ENCODE measurements at regions not wholly inside any gene's neighbourhood (a gene's known extent, or its start where the extent isn't known, plus 50 kb on each side); places are given as distances from the start of the nearest gene placed in this dataset.
"Not testable (repeated sequence)": the region's sequence is repeated elsewhere in the genome, so short reads cannot be mapped to it uniquely, and the experiment has no call there.

GRCh38 chr14:35174342-35174741 lies 52.0 kb downstream of the PRORP start:
- in situ Hi-C loops (cut with HindIII; ENCODE audit: low sequenced_read_pairs), result no loop called here

- in situ Hi-C loops (cut with HindIII; ENCODE audit: low sequenced_read_pairs), result no loop called here
Measured at GRCh38 chr14:35180179-35180578, 57.8 kb downstream of the PRORP start.

DNA sequence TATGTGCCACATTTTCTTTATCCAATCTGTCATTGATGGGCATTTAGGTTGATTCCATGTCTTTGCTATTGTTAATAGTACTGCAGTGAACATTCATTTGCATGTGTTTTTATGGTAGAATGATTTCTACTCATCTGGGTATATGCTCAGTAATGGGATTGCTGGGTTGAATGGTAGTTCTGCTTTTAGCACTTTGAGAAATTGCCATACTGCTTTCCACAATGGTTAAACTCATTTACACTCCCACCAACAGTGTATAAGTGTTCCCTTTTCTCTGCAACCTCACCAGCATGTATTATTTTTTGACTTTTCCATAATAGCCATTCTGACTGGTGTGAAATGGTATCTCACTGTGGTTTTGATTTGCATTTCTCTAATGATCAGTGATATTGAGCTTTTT lies 62.5 kb downstream of the PRORP start:
- in situ Hi-C loops (cut with HindIII; ENCODE audit: low sequenced_read_pairs), result not testable (repeated sequence)

DNA sequence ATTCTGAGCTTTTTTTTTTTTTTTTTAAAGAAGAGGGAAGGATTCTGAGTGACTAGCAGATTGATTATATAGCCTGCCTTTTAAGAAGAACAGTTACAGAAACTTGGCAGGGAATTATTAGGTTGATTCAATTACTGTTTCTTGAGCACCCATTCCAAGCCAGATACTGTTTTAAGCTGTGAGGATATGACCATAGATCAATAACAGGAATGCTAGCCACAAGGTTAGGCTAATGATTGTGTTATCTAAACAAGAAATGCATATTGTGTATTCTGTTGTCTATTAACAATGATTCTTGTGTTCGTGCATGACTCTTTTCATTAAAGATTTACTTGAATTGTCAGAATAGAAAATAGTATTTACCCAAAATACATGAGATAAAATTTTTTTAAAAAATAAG lies 67.1 kb downstream of the PRORP start:
- in situ Hi-C loops (cut with HindIII; ENCODE audit: low sequenced_read_pairs), result no loop called here

DNA sequence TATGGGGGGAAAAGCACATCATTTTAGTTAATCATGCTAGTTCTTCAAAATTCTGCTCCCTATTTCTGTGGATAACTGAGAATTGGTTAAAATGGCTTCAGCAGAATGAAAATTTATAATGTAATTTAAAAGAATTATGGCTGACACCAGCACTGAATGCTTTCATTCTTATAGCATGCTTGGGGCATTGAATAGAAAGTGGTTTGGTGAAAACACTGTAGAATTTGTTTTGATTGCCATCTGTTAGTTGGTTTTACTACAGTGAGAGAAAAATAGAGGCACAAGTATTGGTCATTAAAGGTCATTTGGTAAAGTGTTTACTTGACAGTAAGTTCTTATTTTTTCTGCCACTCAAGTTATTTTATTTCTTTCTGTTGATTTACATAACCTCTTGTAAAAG lies 70.8 kb downstream of the PRORP start:
- in situ Hi-C loops (cut with HindIII; ENCODE audit: low sequenced_read_pairs), result no loop called here

- in situ Hi-C loops (cut with HindIII; ENCODE audit: low sequenced_read_pairs), result not testable (repeated sequence)
Measured at GRCh38 chr14:35194183-35194582, 71.8 kb downstream of the PRORP start.

GRCh38 chr14:35196571-35196970 lies 74.2 kb downstream of the PRORP start:
- in situ Hi-C loops (cut with HindIII; ENCODE audit: low sequenced_read_pairs), result loop anchor here (5.0 kb wide), 1 partner anchor 51 kb away; no protein-coding TSS in a partner anchor

- in situ Hi-C loops (cut with HindIII; ENCODE audit: low sequenced_read_pairs), result loop anchor here (5.0 kb wide), 1 partner anchor 50 kb away; no protein-coding TSS in a partner anchor
Measured at GRCh38 chr14:35197015-35197414, 74.7 kb downstream of the PRORP start.

DNA sequence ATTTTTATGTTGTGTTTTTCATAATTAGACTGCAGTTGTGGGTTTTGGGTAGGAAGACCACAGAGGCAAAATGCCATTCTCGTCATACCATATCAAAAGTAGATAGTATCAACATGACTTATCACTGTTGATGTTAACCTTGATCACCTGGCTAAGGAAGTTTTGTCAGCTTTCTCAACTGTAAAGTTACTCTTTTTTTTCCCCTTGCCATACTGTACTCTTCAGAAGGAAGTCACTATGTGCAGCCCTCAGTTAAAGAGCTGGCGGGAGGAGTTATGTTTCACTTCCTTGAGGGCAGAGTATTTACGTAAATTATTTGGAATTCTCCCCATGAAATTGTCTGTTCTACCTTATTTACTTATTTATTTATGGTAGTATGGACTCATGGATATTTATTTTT lies 78.7 kb downstream of the PRORP start:
- in situ Hi-C loops (cut with HindIII; ENCODE audit: low sequenced_read_pairs), result no loop called here

DNA sequence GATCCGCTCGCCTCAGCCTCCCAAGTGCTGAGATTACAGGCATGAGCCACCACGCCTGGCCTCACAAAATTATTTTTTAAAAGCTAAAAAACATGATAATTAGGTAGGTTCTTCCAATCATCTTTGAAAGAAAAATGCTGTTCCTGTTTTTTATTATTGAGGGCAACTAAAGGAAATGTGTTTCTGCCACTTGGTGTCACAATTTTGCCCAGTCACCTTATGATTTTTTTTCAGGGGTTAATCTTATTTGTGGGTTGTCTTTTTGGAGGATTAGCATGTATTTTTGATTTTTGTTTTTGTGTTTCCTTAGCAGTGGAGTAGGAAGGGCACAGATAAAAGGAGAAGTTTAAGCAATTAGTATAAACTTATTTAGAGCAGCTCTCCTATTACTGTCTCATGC lies 79.8 kb downstream of the PRORP start:
- in situ Hi-C loops (cut with HindIII; ENCODE audit: low sequenced_read_pairs), result no loop called here

DNA sequence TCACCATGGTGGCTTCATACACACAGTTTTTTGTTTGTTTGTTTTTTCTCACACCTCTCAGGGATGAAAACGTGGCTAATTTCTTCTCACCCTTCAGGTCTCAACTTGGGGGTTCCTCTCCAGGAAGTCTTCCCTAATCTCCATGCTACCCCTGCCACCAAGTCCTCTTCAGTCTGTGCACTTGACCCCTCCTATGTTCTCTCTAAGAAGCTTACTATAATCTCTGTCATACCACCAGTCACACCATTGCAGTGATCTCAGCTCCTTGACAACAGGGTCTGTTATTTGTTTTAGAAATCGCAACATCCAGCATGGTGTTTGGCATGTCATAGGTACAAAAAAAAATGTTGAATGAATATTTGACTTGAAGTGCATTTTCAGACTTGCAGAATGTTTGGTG lies 83.4 kb downstream of the PRORP start:
- in situ Hi-C loops (cut with HindIII; ENCODE audit: low sequenced_read_pairs), result no loop called here

DNA sequence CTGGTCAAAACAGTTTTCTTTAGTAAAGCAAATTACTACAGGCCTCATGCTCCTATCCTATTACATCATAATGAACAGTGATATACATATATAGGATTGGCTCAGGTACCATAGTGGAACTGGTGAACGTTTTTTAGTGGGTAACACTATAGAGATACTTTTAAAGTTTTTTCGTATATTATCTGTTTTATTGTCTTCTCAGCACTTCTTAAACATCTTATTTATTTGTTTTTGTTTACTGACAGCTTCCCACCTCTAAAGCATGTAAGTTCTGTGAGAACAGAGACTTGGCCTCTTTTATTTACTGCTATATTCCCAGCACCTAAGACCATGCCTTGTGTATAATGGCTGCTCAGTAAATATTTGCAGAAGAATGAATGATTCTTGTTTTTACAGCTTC lies 81.1 kb upstream of the PSMA6 start:
- in situ Hi-C loops (cut with HindIII; ENCODE audit: low sequenced_read_pairs), result no loop called here

DNA sequence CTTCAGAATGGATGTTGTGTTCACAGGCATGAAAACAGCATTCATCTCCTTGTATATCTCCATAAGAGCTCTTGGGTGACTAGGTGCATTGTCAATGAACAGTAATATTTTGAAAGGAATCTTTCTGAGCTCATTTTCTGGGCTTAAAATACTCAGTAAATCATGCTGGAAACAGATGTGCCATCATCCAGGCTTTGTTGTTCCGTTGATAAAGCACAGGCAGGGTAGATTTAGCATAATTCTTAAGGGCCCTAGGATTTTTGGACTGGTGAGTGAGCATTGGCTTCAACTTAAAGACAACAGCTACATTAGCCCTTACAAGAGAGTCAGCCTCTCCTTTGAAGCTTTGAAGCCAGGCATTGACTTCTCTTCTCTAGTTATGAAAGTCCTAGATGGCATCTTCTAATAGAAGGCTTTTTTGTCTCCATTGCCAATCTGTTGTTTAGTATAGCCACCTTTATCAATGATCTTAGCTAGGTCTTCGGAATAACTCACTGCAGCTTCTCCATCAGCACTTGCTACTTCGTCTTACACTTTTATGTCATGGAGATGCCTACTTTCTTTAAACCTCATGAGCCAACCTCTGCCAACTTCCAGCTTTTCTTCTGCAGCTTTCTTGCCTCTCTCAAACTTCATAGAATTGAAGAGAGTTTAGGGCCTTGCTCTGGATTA lies 79.6 kb upstream of the PSMA6 start:
- in situ Hi-C loops (cut with HindIII; ENCODE audit: low sequenced_read_pairs), result no loop called here

DNA sequence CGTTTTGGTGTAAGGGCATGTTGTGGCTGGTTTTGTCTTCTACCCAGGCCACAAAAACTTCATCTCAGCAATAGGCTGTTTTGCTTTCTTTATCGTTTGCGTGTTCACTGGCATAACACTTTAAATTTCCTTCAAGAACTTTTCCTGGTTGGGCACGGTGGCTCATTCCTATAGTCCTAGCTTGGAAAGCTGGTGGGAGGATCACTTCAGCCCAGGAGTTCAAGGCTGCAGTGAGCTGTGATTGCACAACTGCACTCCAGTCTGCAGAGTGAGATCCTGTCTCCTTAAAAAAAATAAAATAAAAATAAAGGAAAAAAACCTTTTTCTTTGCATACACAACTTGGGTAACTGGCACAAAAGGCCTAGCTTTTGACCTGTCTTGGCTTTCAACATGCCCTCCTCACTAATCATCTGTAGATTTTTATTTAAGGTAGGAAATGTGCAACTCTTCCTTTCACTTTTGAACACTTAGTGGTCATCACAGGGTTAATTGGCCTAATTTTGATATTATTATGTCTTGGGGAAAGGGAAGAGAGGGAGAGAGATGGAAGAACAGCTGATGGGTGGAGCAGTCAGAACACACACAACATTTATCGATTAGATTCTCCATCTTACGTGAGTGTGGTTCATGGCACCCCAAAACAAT lies 78.9 kb upstream of the PSMA6 start:
- in situ Hi-C loops (cut with HindIII; ENCODE audit: low sequenced_read_pairs), result no loop called here

DNA sequence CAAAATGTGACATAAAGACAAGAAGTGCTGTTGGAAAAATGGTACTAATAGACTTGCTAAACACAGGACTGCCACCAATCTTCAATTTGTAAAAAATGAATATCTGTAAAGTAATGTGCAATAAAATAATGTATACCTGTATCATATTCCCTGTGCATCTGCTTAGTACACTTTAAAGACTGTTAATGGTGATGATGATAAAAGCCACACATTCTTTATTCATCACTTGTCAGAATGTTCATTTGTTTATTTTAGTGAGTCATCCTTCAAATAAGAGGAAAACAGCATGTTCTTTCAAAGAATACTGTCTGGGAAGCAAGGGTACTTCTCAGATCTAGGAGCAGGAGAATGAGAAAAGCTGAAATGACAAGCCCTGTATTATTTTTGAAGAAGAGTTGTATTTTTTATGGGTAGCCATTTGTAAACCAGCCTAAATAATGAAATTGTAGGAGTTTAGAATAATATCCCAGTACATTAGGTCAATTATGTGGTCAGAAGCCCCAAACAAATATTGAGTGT lies 78.3 kb upstream of the PSMA6 start:
- in situ Hi-C loops (cut with HindIII; ENCODE audit: low sequenced_read_pairs), result no loop called here

DNA sequence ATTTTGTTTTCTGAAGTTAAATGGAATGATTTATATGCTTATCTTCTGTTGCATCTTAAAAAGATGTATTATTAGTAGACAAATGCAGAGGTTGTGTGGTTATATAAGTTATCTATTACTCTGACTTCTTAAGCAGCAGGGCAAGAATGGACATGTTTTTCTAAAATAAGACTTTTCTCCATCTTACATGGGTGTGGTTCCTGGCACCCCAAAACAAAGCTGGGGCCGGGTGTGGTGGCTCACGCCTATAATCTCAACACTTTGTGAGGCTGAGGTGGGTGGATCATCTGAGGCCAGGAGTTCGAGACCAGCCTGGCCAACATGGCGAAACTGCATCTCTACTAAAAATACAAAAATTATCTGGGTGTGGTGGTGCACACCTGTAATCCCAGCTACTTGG lies 77.8 kb upstream of the PSMA6 start:
- in situ Hi-C loops (cut with HindIII; ENCODE audit: low sequenced_read_pairs), result not testable (repeated sequence)

DNA sequence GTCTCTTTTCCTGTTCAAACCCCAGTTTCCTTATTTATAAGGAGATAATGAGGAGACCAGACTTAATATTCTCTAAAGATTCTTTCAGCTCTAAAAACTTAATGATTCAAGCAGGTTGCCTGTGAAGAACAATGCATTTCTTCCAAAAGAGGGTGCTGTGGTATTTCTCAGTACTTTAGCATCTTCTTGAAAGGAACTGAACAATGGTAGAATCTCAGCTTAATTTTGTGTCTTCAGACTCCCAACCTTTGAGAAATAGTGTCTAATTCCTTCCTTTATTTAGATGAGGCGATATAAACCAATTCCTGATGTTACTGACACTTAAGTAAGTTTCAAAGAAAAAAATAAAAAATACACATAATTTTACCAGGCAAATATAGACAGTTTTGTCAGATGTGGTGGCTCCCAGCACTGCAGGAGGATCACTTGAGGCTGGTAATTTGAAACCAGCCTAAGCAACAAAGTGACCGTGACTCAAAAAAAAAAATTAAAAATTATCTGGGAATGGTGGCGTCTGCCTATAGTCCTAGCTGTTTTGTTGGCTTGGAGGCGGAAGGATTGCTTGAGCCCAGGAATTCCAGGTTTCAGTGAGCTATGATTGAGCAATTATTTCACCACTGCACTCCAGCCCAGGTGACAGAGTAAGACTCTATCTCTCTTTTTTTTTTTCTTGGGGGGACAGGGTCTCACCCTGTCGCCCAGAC lies 76.9 kb upstream of the PSMA6 start:
- in situ Hi-C loops (cut with HindIII; ENCODE audit: low sequenced_read_pairs), result no loop called here

GRCh38 chr14:35218176-35218575 lies 74.0 kb upstream of the PSMA6 start:
- in situ Hi-C loops (cut with HindIII; ENCODE audit: low sequenced_read_pairs), result not testable (repeated sequence)

GRCh38 chr14:35218963-35219362 lies 73.2 kb upstream of the PSMA6 start:
- in situ Hi-C loops (cut with HindIII; ENCODE audit: low sequenced_read_pairs), result no loop called here

DNA sequence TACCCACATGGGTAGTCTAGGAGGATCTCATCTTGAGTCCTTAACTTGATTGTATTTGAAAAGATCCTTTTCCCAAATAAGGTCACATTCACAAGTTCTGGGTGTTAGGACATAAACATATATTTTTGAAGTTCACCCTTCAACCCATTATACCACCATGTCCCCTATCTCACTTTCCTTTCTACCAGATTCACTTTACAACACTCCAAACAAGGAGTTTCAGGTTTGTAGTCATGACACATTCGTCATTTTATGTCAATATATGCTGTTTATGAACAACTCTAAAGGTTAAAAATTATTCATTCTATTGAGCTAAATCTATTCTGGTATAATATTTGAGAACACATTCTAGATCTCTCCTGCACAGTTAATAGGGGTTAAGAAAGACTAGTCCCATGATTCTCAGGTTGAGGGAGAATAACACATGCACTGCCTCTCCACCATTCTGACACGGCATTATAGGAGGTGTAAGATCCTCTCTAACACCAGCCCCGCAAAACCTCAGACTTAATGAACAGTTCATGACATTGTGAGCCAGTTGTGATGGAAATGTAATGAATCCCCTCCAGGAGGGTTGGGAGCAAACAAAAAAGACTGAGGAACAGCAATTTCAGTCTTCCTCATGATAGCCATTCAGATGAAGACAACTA lies 72.0 kb upstream of the PSMA6 start:
- in situ Hi-C loops (cut with HindIII; ENCODE audit: low sequenced_read_pairs), result loop anchor here (10.0 kb wide), 1 partner anchor 185 kb away; the partner anchor contains the start of gene NFKBIA

DNA sequence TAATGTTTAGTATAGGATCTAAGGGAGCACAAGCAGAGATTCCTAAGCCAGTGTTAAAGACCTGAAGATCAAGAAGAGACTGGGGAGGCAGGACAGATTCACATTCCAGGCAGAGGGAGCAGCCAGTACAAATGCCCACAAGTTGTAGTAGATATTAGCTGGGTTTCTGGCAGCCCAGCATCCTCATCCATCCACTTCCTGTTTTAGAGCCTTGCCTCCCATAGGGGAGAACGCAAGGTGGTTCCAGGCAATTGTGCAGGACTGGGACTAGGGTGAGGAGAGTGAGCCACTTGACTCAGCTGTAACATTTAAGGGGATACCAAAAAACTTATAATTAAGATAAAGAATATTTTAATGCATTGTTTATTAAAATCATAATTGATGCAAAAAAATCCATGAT lies 71.3 kb upstream of the PSMA6 start:
- in situ Hi-C loops (cut with HindIII; ENCODE audit: low sequenced_read_pairs), result loop anchor here (10.0 kb wide), 1 partner anchor 184 kb away; the partner anchor contains the start of gene NFKBIA
